ENCODE measurements at regions not wholly inside any gene's neighbourhood (a gene's known extent, or its start where the extent isn't known, plus 50 kb on each side); places are given as distances from the start of the nearest gene placed in this dataset.

DNA sequence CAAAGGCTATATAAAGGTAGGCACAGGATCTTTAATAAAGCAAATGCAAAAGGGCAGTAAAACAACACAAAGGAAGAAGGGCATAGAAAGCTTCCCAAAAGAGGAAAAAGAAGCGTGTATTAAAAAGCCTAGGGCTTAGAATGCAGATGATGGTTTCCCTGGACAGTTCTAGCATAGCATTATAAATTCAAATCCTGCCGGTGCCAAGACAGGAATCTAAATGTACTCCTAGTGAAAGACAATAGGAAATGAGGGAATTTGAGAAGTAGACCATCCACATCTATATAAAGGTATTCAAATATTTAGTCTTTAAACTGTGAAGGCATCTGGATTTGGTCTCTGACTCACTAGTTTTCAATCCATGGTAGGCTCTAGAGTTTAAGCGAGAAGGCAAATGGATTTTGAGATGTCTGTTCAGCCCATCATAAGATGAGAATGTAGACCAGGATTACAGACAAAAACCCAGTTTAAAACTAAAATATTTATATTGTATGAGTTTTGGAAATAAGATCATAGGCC, 431.8 kb downstream of the TBL1XR1 start:
- DNase-seq (ENCODE audit: extremely low read depth in 1 of 4, low spot score in 3 of 4) (no peak), ATAC-seq (no peak), FAIRE-seq (no peak)
- ChIA-PET POLR2A (no interaction called here), CTCF (ENCODE audit: low intra/inter-chr PET ratio) (no interaction called here)
- no peak overlapping the region for H3K4me3 ChIP-seq
- H3K27ac ChIP-seq (ENCODE audit: extremely low read depth, low read depth, low read length) = no peak overlapping the region
- H3K27me3 ChIP-seq (ENCODE audit: control insufficient read depth in 2 of 2, insufficient read depth in 2 of 2, low read length in 2 of 2) = no peaks in the 10 kb centered on the region
- intact Hi-C loops (cut with micrococcal nuclease) = no loop called here
- in situ Hi-C loops (cut with MboI) = no loop called here
- WGBS (ENCODE audit: insufficient coverage, low coverage, missing lambda C conversion rate) = 0% methylated on average over 3 of the region's 3 CpGs
- no peaks in the 10 kb centered on the region for H3K36me3 ChIP-seq (ENCODE audit: control insufficient read depth, insufficient read depth, low read length)
- no peak overlapping the region for H3K9ac ChIP-seq (ENCODE audit: insufficient read depth in 1 of 2, low read depth in 2 of 2, low read length in 2 of 2)
- H3K9me1 ChIP-seq (ENCODE audit: control insufficient read depth, insufficient read depth, low read length) = no peaks in the 10 kb centered on the region
- H3K4me2 ChIP-seq (ENCODE audit: insufficient read depth, low read length) = no peak overlapping the region
- H3K9me3 ChIP-seq (replicated peaks; ENCODE audit: control insufficient read depth, insufficient read depth, low read depth, low read length) = no peaks in the 10 kb centered on the region
- no peaks in the 10 kb centered on the region for H3K79me2 ChIP-seq (ENCODE audit: control insufficient read depth, insufficient read depth, low read length)
- no TSS peak for BruUV-seq (replicated peaks)
- no peaks in the 10 kb centered on the region for H3K4me1 ChIP-seq (replicated peaks in 1 of 2; ENCODE audit: control insufficient read depth in 2 of 2, insufficient read depth in 2 of 2, low read length in 2 of 2)
- H4K20me1 ChIP-seq (replicated peaks; ENCODE audit: control insufficient read depth, insufficient read depth, low read length) = no peaks in the 10 kb centered on the region
- TF ChIP-seq ZNF583 (CRISPR knock-in tag; IDR thresholded peaks at IDR 0.05) (no peak), ELF2 (CRISPR knock-in tag; IDR thresholded peaks at IDR 0.05) (no peak), ZNF561 (CRISPR knock-in tag; conservative IDR thresholded peaks at IDR 0.05) (no peak), CHD7 (IDR thresholded peaks at IDR 0.05; ENCODE audit: low read depth, low read length) (no peak)
- H2AFZ ChIP-seq (ENCODE audit: low read depth, low read length) = no peak overlapping the region

All from K562 (cell line).